GM23338 (cell line): ENCODE measurements at regions not wholly inside any gene's neighbourhood (a gene's known extent, or its start where the extent isn't known, plus 50 kb on each side); places are given as distances from the start of the nearest gene placed in this dataset.

Experiments
- ATAC-seq: fragments of 200-7000 bp; cut with Tn5 transposase; 3 replicates; pipeline ENCODE4 v1.9.1; 2020
- DNase-seq: peaks from one replicate; pipeline ENCODE4 v3.0.0-alpha.2; 2015; ENCODE audit warnings: low spot score
- H2AFZ ChIP-seq: fragments of 200-600 bp; sonication (generic); 2 replicates; pipeline ENCODE4 v1.8.0; 2016; ENCODE audit warnings: antibody characterized with exemption, mild to moderate bottlenecking, moderate library complexity
- H3F3A ChIP-seq: fragments of 200-600 bp; sonication (generic); replicated peaks from 2 replicates; pipeline ENCODE4 v1.8.0; 2017; ENCODE audit warnings: antibody characterized with exemption, mixed run types, low read depth
- H3K27ac ChIP-seq: fragments of 200-600 bp; sonication (generic); 2 replicates; pipeline ENCODE4 v1.6.1; 2016; ENCODE audit warnings: low read depth
- H3K27me3 ChIP-seq: fragments of 200-600 bp; sonication (generic); 2 replicates; pipeline ENCODE4 v1.8.0; 2016; ENCODE audit warnings: mild to moderate bottlenecking, mixed run types, moderate library complexity; ENCODE audit not compliant: insufficient read depth
- H3K36me3 ChIP-seq: fragments of 200-600 bp; sonication (generic); 2 replicates; pipeline ENCODE4 v1.8.0; 2016; ENCODE audit warnings: mild to moderate bottlenecking; ENCODE audit not compliant: insufficient read depth
- H3K4me1 ChIP-seq: fragments of 200-600 bp; sonication (generic); 2 replicates; pipeline ENCODE4 v1.8.0; 2016; ENCODE audit warnings: mild to moderate bottlenecking, moderate library complexity; ENCODE audit not compliant: insufficient read depth
- H3K4me2 ChIP-seq: fragments of 200-600 bp; sonication (generic); 2 replicates; pipeline ENCODE4 v1.7.1; 2017; ENCODE audit warnings: mixed run types
- H3K4me3 ChIP-seq: fragments of 200-600 bp; sonication (generic); 2 replicates; pipeline ENCODE4 v1.6.1; 2016; ENCODE audit warnings: mixed run types
- H3K79me2 ChIP-seq: fragments of 200-600 bp; sonication (generic); replicated peaks from 2 replicates; pipeline ENCODE4 v1.8.0; 2017; ENCODE audit warnings: mild to moderate bottlenecking; ENCODE audit not compliant: insufficient read depth
- H3K9me2 ChIP-seq: fragments of 200-600 bp; sonication (generic); 2 replicates; pipeline ENCODE4 v1.8.0; 2017; ENCODE audit not compliant: insufficient read depth
- H4K20me1 ChIP-seq: fragments of 200-600 bp; sonication (generic); replicated peaks from 2 replicates; pipeline ENCODE4 v1.8.0; 2017; ENCODE audit warnings: mild to moderate bottlenecking; ENCODE audit not compliant: insufficient read depth
- H3K27ac Mint-ChIP-seq: 2 replicates; pipeline ENCODE4 v1.8.0; 2020; ENCODE audit warnings: inconsistent platforms, mild to moderate bottlenecking, moderate library complexity, mixed read lengths
- H3K27me3 Mint-ChIP-seq: 3 replicates; pipeline ENCODE4 v1.8.0; 2022; ENCODE audit warnings: low read depth, mild to moderate bottlenecking, moderate library complexity, mixed read lengths, inconsistent platforms; ENCODE audit not compliant: insufficient read depth, poor library complexity
- H3K36me3 Mint-ChIP-seq: 3 replicates; pipeline ENCODE4 v1.8.0; 2021; ENCODE audit warnings: low read depth, mild to moderate bottlenecking, inconsistent platforms, moderate library complexity, mixed read lengths
- H3K4me1 Mint-ChIP-seq: 3 replicates; pipeline ENCODE4 v1.8.0; 2020; ENCODE audit warnings: mild to moderate bottlenecking, inconsistent platforms, mixed read lengths
- H3K4me3 Mint-ChIP-seq: 3 replicates; pipeline ENCODE4 v1.8.0; 2021; ENCODE audit warnings: moderate library complexity, mild to moderate bottlenecking, inconsistent platforms, mixed read lengths
- H3K9me3 Mint-ChIP-seq: 3 replicates; pipeline ENCODE4 v1.8.0; 2020; ENCODE audit warnings: moderate library complexity, mild to moderate bottlenecking, inconsistent platforms, mixed read lengths
- CREB1 ChIP-seq: fragments of 250-450 bp; sonication (Bioruptor Pico); IDR thresholded peaks from 2 replicates; pipeline ENCODE4 v1.5.0; 2020; ENCODE audit warnings: low read depth, mild to moderate bottlenecking, moderate library complexity
- CTCF ChIP-seq, 2 experiments: fragments of 200-600 bp in 1 of 2; sonication (generic) in 1 of 2; conservative IDR thresholded peaks; 2 replicates each; pipeline versions ENCODE4 v1.5.1 to v1.6.1; 2016 to 2017; ENCODE audit warnings: antibody characterized with exemption in 2 of 2, low read depth in 2 of 2, mild to moderate bottlenecking in 2 of 2, moderate library complexity in 1 of 2
- EZH2 ChIP-seq: fragments of 200-600 bp; sonication (generic); IDR thresholded peaks from one replicate; pipeline ENCODE4 v1.8.0; 2017; ENCODE audit warnings: antibody characterized with exemption, mild to moderate bottlenecking, low read depth; ENCODE audit not compliant: unreplicated experiment
- EZH2phosphoT487 ChIP-seq: fragments of 200-600 bp; sonication (generic); IDR thresholded peaks from one replicate; pipeline ENCODE4 v1.8.1; 2018; ENCODE audit warnings: antibody characterized with exemption; ENCODE audit not compliant: unreplicated experiment
- JUNB ChIP-seq: IDR thresholded peaks from one replicate; pipeline ENCODE4 v1.6.1; 2016; ENCODE audit warnings: antibody characterized with exemption; ENCODE audit not compliant: unreplicated experiment
- NANOG ChIP-seq: IDR thresholded peaks from 2 replicates; pipeline ENCODE4 v1.6.1; 2016; ENCODE audit warnings: antibody characterized with exemption, borderline replicate concordance
- POLR2AphosphoS5 ChIP-seq: IDR thresholded peaks from 2 replicates; pipeline ENCODE4 v1.6.1; 2016; ENCODE audit warnings: antibody characterized with exemption, low read depth
- REST ChIP-seq: IDR thresholded peaks from one replicate; pipeline ENCODE4 v1.6.1; 2018; ENCODE audit warnings: antibody characterized with exemption; ENCODE audit not compliant: unreplicated experiment
- STAT1 ChIP-seq: IDR thresholded peaks from one replicate; pipeline ENCODE4 v1.6.1; 2016; ENCODE audit warnings: antibody characterized with exemption; ENCODE audit not compliant: unreplicated experiment
- ZNF114 ChIP-seq: fragments of 250-450 bp; sonication (Bioruptor Pico); IDR thresholded peaks from 2 replicates; pipeline ENCODE4 v1.5.0; 2020; ENCODE audit warnings: mild to moderate bottlenecking, moderate library complexity
- ZNF331 ChIP-seq: fragments of 250-450 bp; sonication (Bioruptor Pico); IDR thresholded peaks from 2 replicates; pipeline ENCODE4 v1.5.0; 2020; ENCODE audit warnings: low read depth, mild to moderate bottlenecking, moderate library complexity
- TF ChIP-seq, protein P1 (sequence below): fragments of 250-450 bp; sonication (Bioruptor Pico); IDR thresholded peaks from 2 replicates; pipeline ENCODE4 v1.5.0; 2020; ENCODE audit warnings: mild to moderate bottlenecking, moderate library complexity
- TF ChIP-seq, protein P2 (sequence below): IDR thresholded peaks from 2 replicates; pipeline ENCODE4 v1.6.1; 2016; ENCODE audit warnings: antibody characterized with exemption

DNA sequence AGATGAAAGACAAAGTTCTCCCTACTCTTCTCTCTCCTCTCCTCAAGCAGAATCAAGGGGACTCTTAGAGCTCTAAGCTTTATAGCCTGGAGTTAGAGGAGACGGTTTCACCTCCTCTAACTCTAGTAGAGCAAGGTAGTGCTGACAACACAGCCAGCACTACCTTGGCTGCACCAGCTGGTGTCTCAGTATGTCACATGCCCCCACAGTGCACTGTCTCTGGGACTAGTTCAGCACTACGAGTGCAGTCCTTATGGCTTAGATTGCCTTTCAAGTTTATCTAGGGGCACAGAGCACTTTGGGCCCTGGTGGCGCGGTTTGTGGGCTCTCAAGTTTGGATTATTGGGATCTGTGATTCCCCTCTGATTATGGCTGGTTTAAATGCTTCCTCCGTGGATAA is 614.1 kb upstream of the NECTIN3 start:
- Histone ChIP-seq H4K20me1 (no peaks in the 10 kb centered on the region), H3F3A (no peaks in the 10 kb centered on the region), H3K27me3 (no peaks in the 10 kb centered on the region), H3K79me2 (no peaks in the 10 kb centered on the region), H3K4me1 (no peaks in the 10 kb centered on the region), H2AFZ (0 out of 2 replicates have a peak overlapping the region, but pooled peaks have one; percentile 5), H3K27ac (no peak overlapping the region), H3K36me3 (no peaks in the 10 kb centered on the region), H3K4me2 (no peak overlapping the region), H3K4me3 (no peak overlapping the region), H3K9me2 (peaks cover 13% of the 10 kb centered on the region; the same call in 1 of the 2 replicates)
- Mint-ChIP-seq H3K36me3 (peaks cover 25% of the 10 kb centered on the region), H3K4me3 (no peak overlapping the region), H3K9me3 (peaks cover 14% of the 10 kb centered on the region), H3K27ac (no peak overlapping the region), H3K4me1 (no peaks in the 10 kb centered on the region; the same call in 2 of the 3 replicates), H3K27me3 (no peaks in the 10 kb centered on the region)
- DNase-seq (no peak), ATAC-seq (no peak)
- TF ChIP-seq NANOG (no peak), JUNB (no peak), CREB1 (CRISPR knock-in tag) (no peak), EZH2phosphoT487 (no peak), ZNF331 (no peak), CTCF (conservative IDR thresholded peaks at IDR 0.05; ENCODE audit: low read depth in 2 of 2) (no peak), POLR2AphosphoS5 (no peak), EZH2 (no peak), ZNF114 (CRISPR knock-in tag) (no peak), REST (no peak), STAT1 (no peak)
- TF ChIP-seq, protein P1, sequence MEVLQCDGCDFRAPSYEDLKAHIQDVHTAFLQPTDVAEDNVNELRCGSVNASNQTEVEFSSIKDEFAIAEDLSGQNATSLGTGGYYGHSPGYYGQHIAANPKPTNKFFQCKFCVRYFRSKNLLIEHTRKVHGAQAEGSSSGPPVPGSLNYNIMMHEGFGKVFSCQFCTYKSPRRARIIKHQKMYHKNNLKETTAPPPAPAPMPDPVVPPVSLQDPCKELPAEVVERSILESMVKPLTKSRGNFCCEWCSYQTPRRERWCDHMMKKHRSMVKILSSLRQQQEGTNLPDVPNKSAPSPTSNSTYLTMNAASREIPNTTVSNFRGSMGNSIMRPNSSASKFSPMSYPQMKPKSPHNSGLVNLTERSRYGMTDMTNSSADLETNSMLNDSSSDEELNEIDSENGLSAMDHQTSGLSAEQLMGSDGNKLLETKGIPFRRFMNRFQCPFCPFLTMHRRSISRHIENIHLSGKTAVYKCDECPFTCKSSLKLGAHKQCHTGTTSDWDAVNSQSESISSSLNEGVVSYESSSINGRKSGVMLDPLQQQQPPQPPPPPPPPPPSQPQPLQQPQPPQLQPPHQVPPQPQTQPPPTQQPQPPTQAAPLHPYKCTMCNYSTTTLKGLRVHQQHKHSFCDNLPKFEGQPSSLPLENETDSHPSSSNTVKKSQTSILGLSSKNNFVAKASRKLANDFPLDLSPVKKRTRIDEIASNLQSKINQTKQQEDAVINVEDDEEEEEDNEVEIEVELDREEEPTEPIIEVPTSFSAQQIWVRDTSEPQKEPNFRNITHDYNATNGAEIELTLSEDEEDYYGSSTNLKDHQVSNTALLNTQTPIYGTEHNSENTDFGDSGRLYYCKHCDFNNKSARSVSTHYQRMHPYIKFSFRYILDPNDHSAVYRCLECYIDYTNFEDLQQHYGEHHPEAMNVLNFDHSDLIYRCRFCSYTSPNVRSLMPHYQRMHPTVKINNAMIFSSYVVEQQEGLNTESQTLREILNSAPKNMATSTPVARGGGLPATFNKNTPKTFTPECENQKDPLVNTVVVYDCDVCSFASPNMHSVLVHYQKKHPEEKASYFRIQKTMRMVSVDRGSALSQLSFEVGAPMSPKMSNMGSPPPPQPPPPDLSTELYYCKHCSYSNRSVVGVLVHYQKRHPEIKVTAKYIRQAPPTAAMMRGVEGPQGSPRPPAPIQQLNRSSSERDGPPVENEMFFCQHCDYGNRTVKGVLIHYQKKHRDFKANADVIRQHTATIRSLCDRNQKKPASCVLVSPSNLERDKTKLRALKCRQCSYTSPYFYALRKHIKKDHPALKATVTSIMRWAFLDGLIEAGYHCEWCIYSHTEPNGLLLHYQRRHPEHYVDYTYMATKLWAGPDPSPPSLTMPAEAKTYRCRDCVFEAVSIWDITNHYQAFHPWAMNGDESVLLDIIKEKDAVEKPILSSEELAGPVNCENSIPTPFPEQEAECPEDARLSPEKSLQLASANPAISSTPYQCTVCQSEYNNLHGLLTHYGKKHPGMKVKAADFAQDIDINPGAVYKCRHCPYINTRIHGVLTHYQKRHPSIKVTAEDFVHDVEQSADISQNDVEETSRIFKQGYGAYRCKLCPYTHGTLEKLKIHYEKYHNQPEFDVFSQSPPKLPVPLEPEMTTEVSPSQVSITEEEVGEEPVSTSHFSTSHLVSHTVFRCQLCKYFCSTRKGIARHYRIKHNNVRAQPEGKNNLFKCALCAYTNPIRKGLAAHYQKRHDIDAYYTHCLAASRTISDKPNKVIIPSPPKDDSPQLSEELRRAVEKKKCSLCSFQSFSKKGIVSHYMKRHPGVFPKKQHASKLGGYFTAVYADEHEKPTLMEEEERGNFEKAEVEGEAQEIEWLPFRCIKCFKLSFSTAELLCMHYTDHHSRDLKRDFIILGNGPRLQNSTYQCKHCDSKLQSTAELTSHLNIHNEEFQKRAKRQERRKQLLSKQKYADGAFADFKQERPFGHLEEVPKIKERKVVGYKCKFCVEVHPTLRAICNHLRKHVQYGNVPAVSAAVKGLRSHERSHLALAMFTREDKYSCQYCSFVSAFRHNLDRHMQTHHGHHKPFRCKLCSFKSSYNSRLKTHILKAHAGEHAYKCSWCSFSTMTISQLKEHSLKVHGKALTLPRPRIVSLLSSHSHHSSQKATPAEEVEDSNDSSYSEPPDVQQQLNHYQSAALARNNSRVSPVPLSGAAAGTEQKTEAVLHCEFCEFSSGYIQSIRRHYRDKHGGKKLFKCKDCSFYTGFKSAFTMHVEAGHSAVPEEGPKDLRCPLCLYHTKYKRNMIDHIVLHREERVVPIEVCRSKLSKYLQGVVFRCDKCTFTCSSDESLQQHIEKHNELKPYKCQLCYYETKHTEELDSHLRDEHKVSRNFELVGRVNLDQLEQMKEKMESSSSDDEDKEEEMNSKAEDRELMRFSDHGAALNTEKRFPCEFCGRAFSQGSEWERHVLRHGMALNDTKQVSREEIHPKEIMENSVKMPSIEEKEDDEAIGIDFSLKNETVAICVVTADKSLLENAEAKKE, result no peak
- TF ChIP-seq, protein P2, sequence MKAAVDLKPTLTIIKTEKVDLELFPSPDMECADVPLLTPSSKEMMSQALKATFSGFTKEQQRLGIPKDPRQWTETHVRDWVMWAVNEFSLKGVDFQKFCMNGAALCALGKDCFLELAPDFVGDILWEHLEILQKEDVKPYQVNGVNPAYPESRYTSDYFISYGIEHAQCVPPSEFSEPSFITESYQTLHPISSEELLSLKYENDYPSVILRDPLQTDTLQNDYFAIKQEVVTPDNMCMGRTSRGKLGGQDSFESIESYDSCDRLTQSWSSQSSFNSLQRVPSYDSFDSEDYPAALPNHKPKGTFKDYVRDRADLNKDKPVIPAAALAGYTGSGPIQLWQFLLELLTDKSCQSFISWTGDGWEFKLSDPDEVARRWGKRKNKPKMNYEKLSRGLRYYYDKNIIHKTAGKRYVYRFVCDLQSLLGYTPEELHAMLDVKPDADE, result no peak
